Esophagus (tissue), 2 donors: ENCODE measurements at regions not wholly inside any gene's neighbourhood (a gene's known extent, or its start where the extent isn't known, plus 50 kb on each side); places are given as distances from the start of the nearest gene placed in this dataset.

Experiments
- H3K27ac ChIP-seq, 2 donors: one replicate each; pipeline ENCODE4 v1.5.1; 2013; ENCODE audit warnings: low read depth in 2 of 2, mild to moderate bottlenecking in 2 of 2, inconsistent platforms in 1 of 2, low read length in 1 of 2, moderate library complexity in 1 of 2
- H3K27me3 ChIP-seq, 2 donors: one replicate each; pipeline ENCODE4 v1.6.1; 2013; ENCODE audit warnings: low read length in 2 of 2, control low read depth in 1 of 2, mild to moderate bottlenecking in 1 of 2; ENCODE audit not compliant: insufficient read depth in 2 of 2, control insufficient read depth in 1 of 2
- H3K36me3 ChIP-seq, 2 donors: one replicate each; pipeline ENCODE4 v1.6.1; 2013; ENCODE audit warnings: low read length in 1 of 2; ENCODE audit not compliant: control insufficient read depth in 2 of 2, insufficient read depth in 2 of 2
- H3K4me1 ChIP-seq, 2 donors: one replicate each; pipeline ENCODE4 v1.6.1; 2013; ENCODE audit warnings: low read length in 1 of 2; ENCODE audit not compliant: control insufficient read depth in 2 of 2, insufficient read depth in 2 of 2
- H3K4me3 ChIP-seq, 2 donors: one replicate each; pipeline ENCODE4 v1.5.1; 2013; ENCODE audit warnings: low read length in 2 of 2, mild to moderate bottlenecking in 2 of 2, low read depth in 1 of 2, moderate library complexity in 1 of 2
- H3K9me3 ChIP-seq, 2 donors: one replicate each; pipeline ENCODE4 v1.6.1; 2013; ENCODE audit warnings: mild to moderate bottlenecking in 2 of 2, low read depth in 1 of 2, low read length in 1 of 2, moderate library complexity in 1 of 2; ENCODE audit not compliant: control insufficient read depth in 2 of 2, insufficient read depth in 1 of 2
- WGBS, 2 donors: extraction: QIAGEN DNeasy Blood & Tissue Kit; methylation state at CpG; one replicate each; pipeline ENCODE4 v1.1.7; 2013; 5-methylcytosine and 5-hydroxymethylcytosine counted together
- donor health status: healthy with polysubstance abuse.
- donor health status: Bipolar disorder and iron deficiency.

DNA sequence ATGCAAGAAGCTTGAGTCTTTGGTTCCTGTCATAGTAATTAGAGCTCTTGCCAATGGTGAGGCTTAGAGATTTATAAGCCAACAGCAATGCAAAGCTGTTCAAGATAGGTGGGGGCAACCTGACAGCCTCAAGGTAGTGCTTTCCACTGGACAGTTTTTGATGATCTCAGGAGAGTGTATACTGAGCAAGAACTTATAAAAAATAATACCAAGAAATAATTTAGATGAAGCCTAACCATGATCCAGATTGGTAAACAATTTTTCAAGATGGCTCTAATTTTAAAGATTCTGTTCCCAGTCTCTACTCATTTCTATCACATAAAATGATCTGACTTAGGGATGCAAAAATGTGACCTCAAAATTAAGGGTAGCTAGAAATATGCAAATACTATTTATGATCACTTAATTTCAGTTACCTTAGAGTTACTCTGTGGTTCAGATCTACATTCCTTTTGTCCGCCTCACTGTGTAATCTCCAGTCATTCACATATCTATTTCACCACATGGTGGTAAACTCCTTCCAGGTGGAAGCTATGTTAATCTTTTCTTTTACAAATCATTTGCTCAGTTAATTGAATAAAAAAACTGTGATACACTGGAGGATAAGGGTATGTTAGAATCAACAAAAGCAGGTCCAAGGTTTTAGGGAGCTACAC lies 1228.0 kb upstream of the C9orf72 start:
- H3K36me3 ChIP-seq, result no peaks in the 10 kb centered on the region
- H3K27ac ChIP-seq, result no peak overlapping the region
- no peak overlapping the region for H3K4me3 ChIP-seq
- H3K27me3 ChIP-seq, result no peaks in the 10 kb centered on the region
- no peaks in the 10 kb centered on the region for H3K9me3 ChIP-seq
- H3K4me1 ChIP-seq, result no peaks in the 10 kb centered on the region
- WGBS, 2 donors, result 92 to 97% methylated on average over 1 of the region's 1 CpG

DNA sequence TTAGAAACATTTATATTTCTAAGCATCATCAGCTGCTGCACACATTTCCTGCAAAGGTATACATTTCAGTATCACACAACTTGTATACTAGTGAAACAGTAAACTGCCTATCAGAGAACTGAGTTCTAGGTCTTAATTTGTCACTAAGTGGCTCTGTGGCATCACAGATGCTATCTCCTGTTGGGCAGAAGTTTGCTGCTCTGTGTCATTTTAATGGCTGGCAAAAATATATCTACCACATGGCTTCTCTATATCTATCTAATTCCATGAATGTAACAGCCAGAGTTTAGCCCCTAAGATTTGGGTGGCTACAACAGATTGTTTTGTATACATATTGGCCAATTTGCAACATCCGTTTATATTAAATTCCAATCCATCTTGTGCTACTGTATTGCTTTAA lies 1231.9 kb upstream of the C9orf72 start:
- Histone ChIP-seq H3K36me3 (no peaks in the 10 kb centered on the region), H3K4me3 (no peak overlapping the region), H3K27ac (no peak overlapping the region), H3K9me3 (no peaks in the 10 kb centered on the region), H3K27me3 (no peaks in the 10 kb centered on the region), H3K4me1 (no peaks in the 10 kb centered on the region)
- 80 to 85% methylated on average over 1 of the region's 1 CpG for WGBS, 2 donors

DNA sequence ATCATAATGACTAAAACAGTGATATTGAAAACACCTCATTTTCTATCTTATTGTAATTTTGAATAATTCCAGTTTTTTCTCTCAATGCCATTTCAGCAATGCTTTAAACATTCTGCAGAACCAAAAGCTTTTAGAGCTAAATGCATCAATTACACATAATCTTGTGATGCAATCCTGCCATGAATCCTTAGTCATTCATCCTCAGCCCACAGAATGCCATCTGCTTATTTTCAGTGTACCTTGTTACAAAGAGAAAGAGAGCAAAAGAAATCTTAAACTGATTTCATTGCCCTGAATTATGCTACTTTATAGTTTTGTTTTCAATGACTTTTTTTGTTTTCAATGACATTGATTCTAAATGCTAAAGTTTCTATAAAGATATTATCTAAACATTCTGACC lies 1234.8 kb upstream of the C9orf72 start:
- Histone ChIP-seq H3K4me1 (no peaks in the 10 kb centered on the region), H3K4me3 (no peak overlapping the region), H3K27ac (no peak overlapping the region), H3K9me3 (no peaks in the 10 kb centered on the region), H3K36me3 (no peaks in the 10 kb centered on the region), H3K27me3 (no peaks in the 10 kb centered on the region)

DNA sequence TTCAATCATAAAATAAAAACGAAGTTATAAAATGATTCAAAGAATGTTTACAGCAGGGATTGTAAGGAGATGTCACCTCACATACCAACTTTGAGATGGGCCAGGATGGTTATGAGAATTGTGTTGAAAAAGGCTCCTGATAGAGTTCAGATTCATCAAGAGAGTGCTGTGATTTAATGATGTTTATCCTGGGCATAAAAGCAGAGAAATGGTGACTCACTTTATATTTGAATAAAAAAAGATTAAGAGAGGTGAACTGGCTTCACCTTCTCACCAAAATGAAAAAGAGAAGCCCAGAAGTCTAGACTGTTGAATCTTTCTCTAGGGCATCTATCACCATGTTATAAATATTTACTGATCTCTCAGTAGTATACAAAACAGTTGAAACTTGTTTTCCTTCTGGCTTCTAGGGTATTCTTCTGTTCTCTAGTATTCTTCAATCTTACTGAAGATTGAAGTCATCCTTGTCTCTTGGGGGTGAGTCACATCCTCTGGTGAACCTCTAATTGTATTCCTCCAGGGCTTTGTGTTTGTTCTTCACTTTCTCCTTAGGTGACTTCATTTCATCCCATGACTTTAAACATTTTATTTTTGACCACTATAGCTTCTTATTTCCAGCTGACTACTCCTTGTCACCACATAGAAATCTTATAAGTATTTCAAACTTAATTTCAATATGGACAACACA lies 1237.3 kb upstream of the C9orf72 start:
- Histone ChIP-seq H3K9me3 (no peaks in the 10 kb centered on the region), H3K4me1 (no peaks in the 10 kb centered on the region), H3K27me3 (no peaks in the 10 kb centered on the region), H3K36me3 (no peaks in the 10 kb centered on the region), H3K4me3 (no peak overlapping the region), H3K27ac (no peak overlapping the region)
- WGBS, 2 donors, result 43 to 48% methylated on average over 1 of the region's 1 CpG

DNA sequence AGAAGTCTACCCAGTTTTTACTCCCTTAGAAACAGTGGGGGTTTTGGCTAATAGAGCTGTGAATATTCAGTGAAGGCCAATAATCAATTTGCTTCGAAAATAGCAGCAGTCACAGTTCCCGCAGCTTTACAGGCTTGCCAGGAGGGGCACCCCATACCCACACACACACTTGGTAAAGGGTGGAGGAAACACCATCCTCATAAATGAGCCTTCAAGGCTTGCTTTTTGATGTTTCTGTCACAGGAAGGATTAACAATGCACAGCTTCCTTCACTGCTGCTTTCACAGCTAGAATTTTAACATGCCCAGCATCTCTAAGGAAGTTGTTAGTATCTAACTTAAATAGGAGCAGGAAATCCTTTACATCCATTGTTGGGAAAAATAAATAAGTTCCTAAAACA lies 1247.5 kb upstream of the C9orf72 start:
- Histone ChIP-seq H3K9me3 (no peaks in the 10 kb centered on the region), H3K27me3 (no peaks in the 10 kb centered on the region), H3K4me1 (no peaks in the 10 kb centered on the region), H3K27ac (no peak overlapping the region), H3K4me3 (no peak overlapping the region), H3K36me3 (no peaks in the 10 kb centered on the region)
- WGBS, 2 donors, result 22 to 50% methylated on average over 2 of the region's 2 CpGs

DNA sequence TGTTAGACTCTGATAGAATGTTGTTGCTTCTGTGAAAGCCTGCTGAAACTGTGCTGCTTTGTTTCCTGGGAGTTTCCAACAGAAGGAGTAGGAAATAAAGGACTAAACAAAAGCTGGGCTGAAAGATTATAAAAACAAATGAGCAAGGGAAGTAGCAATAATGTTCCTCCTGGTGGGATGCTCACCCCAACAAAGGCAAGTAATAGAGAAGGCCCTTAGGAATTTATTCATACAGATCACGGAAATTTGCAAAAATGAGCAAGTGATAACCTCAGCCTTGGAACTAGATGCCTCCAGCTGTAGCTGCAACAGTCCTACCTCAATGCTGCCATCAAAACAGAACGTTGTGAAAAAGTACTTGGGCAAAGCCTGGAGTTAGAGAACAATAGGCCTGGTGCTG lies 1248.0 kb upstream of the C9orf72 start:
- Histone ChIP-seq H3K27me3 (no peaks in the 10 kb centered on the region), H3K9me3 (no peaks in the 10 kb centered on the region), H3K4me1 (no peaks in the 10 kb centered on the region), H3K4me3 (no peak overlapping the region), H3K36me3 (no peaks in the 10 kb centered on the region), H3K27ac (no peak overlapping the region)
- 48% methylated on average over 2 of the region's 2 CpGs for WGBS, 2 donors

DNA sequence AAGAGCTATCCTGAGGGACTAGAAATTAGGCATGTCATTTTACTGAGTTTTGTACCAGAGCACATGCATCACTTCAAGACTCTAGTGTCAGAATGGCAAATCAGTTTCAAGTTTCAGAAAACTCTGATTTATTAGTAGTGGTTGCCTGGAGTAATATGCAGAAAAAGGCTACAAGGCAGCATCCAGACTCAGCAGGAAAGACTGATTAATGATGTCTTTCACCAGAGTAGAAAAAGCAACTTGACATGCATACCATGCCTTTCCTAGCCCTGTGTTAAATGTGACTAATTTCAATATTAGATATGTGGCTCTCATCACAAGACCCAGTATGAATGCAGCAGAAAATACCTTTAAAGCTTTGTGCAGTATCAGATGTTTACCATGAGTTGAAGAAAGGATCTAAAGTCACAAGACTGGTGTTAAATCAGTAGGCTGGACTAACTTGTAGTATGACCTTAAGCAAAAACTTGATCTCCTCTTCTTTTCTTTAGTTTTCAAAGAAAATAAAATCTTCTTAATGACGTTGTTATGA lies 1251.2 kb upstream of the C9orf72 start:
- 63 to 72% methylated on average over 1 of the region's 1 CpG for WGBS, 2 donors
- no peaks in the 10 kb centered on the region for H3K36me3 ChIP-seq
- H3K4me1 ChIP-seq, result no peaks in the 10 kb centered on the region
- no peaks in the 10 kb centered on the region for H3K27me3 ChIP-seq
- H3K9me3 ChIP-seq, result no peaks in the 10 kb centered on the region
- H3K27ac ChIP-seq, result no peak overlapping the region
- H3K4me3 ChIP-seq, result no peak overlapping the region

DNA sequence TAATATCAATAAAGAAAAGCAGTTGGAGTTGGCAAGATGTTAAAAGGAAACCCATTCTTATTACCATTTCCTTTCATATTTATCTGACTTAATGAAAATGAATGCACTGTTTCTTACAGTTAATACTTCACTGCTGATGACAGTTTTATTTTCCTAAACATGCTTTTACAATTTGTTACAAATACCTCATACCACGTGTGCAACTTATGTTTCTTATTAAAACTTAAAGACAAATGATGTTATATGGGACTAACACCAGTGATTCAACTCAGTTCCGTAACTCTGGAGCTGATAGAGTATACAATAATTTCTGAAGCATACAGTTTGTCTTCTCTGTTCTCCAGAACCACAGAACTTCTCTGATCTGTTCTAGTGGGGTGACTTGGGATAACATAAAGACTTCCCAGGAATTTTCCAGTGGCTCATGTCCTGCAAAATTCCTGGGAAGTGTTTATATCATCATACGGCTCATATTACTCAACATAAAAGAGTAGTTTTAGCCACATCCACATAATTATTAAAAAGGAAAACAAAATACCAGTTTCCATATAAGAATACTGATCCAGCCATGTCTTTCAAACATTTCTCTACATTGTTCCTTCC lies 1259.0 kb upstream of the C9orf72 start:
- H3K27ac ChIP-seq, result no peak overlapping the region
- H3K36me3 ChIP-seq, result no peaks in the 10 kb centered on the region
- WGBS, 2 donors, result 65 to 72% methylated on average over 3 of the region's 3 CpGs
- no peaks in the 10 kb centered on the region for H3K9me3 ChIP-seq
- H3K4me3 ChIP-seq, result no peak overlapping the region
- H3K4me1 ChIP-seq, result no peaks in the 10 kb centered on the region
- no peaks in the 10 kb centered on the region for H3K27me3 ChIP-seq

DNA sequence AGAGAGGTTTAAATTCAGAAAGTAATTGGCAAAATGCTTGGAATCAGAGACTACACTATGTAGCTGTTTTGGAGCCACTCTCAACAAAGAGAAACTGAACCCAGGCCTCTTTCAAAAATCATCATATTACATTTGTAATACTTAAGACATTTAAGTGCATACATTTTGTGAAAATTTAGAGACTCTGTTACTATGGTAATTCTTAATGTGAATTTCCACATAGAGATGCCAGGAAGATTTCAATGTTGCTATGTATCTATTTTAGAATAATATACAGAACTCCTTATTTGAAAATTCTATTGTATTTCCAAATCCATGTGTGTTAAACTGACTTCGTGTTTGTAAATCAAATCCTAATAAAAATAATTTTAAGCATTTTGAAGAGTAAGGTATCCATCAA lies 1260.9 kb upstream of the C9orf72 start:
- Histone ChIP-seq H3K36me3 (no peaks in the 10 kb centered on the region), H3K27ac (no peak overlapping the region), H3K4me1 (no peaks in the 10 kb centered on the region), H3K27me3 (no peaks in the 10 kb centered on the region), H3K9me3 (peaks cover 0 to 3% of the 10 kb centered on the region in 2 donors), H3K4me3 (no peak overlapping the region)
- WGBS, 2 donors, result 65 to 68% methylated on average over 1 of the region's 1 CpG
